GM19351 (cell line): ENCODE measurements at regions not wholly inside any gene's neighbourhood (a gene's known extent, or its start where the extent isn't known, plus 50 kb on each side); places are given as distances from the start of the nearest gene placed in this dataset.
"Not testable (repeated sequence)": the region's sequence is repeated elsewhere in the genome, so short reads cannot be mapped to it uniquely, and the experiment has no call there.

Experiments
- ATAC-seq: cut with Tn5 transposase; IDR thresholded peaks from one replicate; pipeline ENCODE4 v1.9.1; 2021; ENCODE audit warnings: mild to moderate bottlenecking, moderate library complexity; ENCODE audit not compliant: unreplicated experiment

DNA sequence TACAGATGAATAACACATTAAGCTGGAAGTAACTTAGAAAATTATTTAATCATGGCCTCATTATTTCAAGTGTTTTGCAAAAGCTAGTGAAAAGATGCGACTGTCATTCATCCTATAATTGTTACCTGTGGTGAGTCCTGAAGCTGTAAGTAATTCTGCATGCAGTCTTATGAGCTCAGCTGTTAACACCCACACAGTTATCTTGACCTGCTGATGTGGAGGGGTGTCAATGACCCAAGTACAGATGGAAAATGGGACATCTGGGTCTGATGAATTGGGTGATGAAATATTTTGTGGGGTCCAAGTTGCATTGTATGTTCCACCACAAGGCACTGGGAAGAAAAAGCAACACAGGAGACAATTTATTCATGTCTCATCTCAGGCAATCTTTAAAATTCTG is 68.9 kb downstream of the OR13A1 start:
- ATAC-seq: no peak

DNA sequence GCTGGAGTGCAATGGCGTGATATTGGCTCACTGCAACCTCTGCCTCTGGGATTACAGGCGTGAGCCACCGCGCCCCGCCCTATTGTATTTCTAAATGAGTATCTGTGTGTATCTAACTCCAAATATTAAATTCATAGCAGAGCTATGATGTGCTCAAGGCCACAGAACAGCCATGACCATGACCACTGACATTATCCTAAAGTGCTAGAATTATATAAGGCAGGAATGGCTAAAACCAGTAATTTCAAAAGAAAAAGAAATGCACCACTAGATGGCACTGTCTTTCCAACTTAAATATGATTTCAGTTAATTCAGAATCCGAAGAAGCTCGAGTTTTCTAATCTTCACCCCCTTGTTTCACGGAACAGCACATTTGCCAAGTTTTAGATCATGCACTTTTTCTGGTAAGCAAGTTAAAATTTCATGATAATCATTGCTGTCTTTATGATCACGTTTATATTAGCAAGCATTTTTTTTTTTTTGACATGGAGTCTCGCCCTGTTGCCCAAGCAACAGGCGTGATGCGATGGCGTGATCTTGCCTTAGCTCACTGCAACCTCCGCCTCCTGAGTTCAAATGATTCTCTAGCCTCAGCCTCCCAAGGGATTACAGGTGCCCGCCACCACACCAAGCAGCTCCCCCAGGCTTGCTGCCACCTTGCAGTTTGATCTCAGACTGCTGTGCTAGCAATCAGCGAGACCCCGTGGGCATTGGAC is 65.3 kb downstream of the OR13A1 start:
- ATAC-seq: peak; percentile 62

DNA sequence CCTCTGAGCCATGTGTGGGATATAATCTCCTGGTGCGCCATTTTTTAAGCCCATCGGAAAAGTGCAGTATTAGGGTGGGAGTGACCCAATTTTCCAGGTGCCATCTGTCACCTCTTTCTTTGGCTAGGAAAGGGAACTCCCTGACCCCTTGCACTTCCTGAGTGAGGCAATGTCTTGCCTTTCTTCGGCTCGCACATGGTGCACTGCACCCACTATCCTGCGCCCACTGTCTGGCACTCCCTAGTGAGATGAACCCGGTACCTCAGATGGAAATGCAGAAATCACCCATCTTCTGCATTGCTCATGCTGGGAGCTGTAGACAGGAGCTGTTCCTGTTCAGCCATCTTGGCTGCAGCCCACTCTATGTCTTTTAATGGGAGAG is 64.7 kb downstream of the OR13A1 start:
- not testable (repeated sequence) for ATAC-seq
